Liver (tissue), 8 donors: ENCODE measurements at regions not wholly inside any gene's neighbourhood (a gene's known extent, or its start where the extent isn't known, plus 50 kb on each side); places are given as distances from the start of the nearest gene placed in this dataset.

Experiments
- DNase-seq: peaks from one replicate; pipeline ENCODE4 v3.0.0-alpha.2; 2017; ENCODE audit warnings: low spot score
- H3K27ac ChIP-seq, 2 donors: one replicate each; pipeline ENCODE4 v1.7.0; 2013; ENCODE audit warnings: inconsistent platforms in 2 of 2, low read length in 2 of 2, control low read depth in 1 of 2, low read depth in 1 of 2, mild to moderate bottlenecking in 1 of 2
- H3K27me3 ChIP-seq, 4 donors: one replicate each; pipeline versions ENCODE4 v1.6.1 to v1.7.0; 2013; ENCODE audit warnings: low read length in 3 of 4, inconsistent platforms in 1 of 4, mild to moderate bottlenecking in 1 of 4, moderate library complexity in 1 of 4; ENCODE audit not compliant: control insufficient read depth in 4 of 4, insufficient read depth in 4 of 4
- H3K36me3 ChIP-seq, 4 donors: one replicate each; pipeline versions ENCODE4 v1.6.1 to v1.7.0; 2013; ENCODE audit warnings: low read length in 3 of 4, mild to moderate bottlenecking in 3 of 4, low read depth in 1 of 4, moderate library complexity in 1 of 4; ENCODE audit not compliant: control insufficient read depth in 4 of 4, insufficient read depth in 3 of 4
- H3K4me1 ChIP-seq, 4 donors: one replicate each; pipeline versions ENCODE4 v1.6.1 to v1.7.0; 2013; ENCODE audit warnings: low read length in 3 of 4, mild to moderate bottlenecking in 3 of 4, moderate library complexity in 1 of 4; ENCODE audit not compliant: control insufficient read depth in 4 of 4, insufficient read depth in 4 of 4
- H3K4me3 ChIP-seq, 3 donors: one replicate each; pipeline versions ENCODE4 v1.6.1 to v1.7.0; 2013; ENCODE audit warnings: low read length in 3 of 3, control low read depth in 1 of 3, low read depth in 1 of 3, mild to moderate bottlenecking in 1 of 3
- H3K9ac ChIP-seq, 2 donors: one replicate each; pipeline ENCODE4 v1.7.0; 2013; ENCODE audit warnings: low read length in 2 of 2, mild to moderate bottlenecking in 2 of 2, moderate library complexity in 2 of 2, control low read depth in 1 of 2, low read depth in 1 of 2
- H3K9me3 ChIP-seq, 4 donors: one replicate each; pipeline versions ENCODE4 v1.6.1 to v1.7.0; 2013; ENCODE audit warnings: low read length in 3 of 4; ENCODE audit not compliant: control insufficient read depth in 4 of 4
- ATF3 ChIP-seq: IDR thresholded peaks from 2 replicates; pipeline ENCODE4 v1.6.1; 2016; ENCODE audit warnings: antibody characterized with exemption
- CTCF ChIP-seq: fragments of 150-350 bp; IDR thresholded peaks from 2 replicates; pipeline ENCODE4 v1.5.1; 2017; ENCODE audit warnings: improper control_type of control experiment, low read depth, low read length; ENCODE audit not compliant: missing input control
- EGR1 ChIP-seq, 2 donors: IDR thresholded peaks; 2 replicates each; pipeline ENCODE4 v1.6.1; 2016 to 2018; ENCODE audit warnings: antibody characterized with exemption in 2 of 2, low read depth in 2 of 2
- FOXA1 ChIP-seq: IDR thresholded peaks from 2 replicates; pipeline ENCODE4 v1.6.1; 2016; ENCODE audit warnings: antibody characterized with exemption
- FOXA2 ChIP-seq: IDR thresholded peaks from 2 replicates; pipeline ENCODE4 v1.6.1; 2016; ENCODE audit warnings: antibody characterized with exemption
- GABPA ChIP-seq, 2 donors: IDR thresholded peaks in 1 of 2; conservative IDR thresholded peaks in 1 of 2; 2 replicates each; pipeline ENCODE4 v1.6.1; 2016; ENCODE audit warnings: antibody characterized with exemption in 2 of 2, mild to moderate bottlenecking in 1 of 2, moderate library complexity in 1 of 2
- HNF4A ChIP-seq, 2 donors: conservative IDR thresholded peaks; 2 replicates each; pipeline ENCODE4 v1.6.1; 2016; ENCODE audit warnings: antibody characterized with exemption in 2 of 2, mild to moderate bottlenecking in 2 of 2
- HNF4G ChIP-seq: IDR thresholded peaks from 2 replicates; pipeline ENCODE4 v1.6.1; 2016; ENCODE audit warnings: antibody characterized with exemption
- JUND ChIP-seq, 2 donors: IDR thresholded peaks; 2 replicates each; pipeline ENCODE4 v1.6.1; 2016; ENCODE audit warnings: antibody characterized with exemption in 2 of 2
- MAX ChIP-seq: IDR thresholded peaks from 2 replicates; pipeline ENCODE4 v1.6.1; 2016; ENCODE audit warnings: antibody characterized with exemption
- NR2F2 ChIP-seq: IDR thresholded peaks from 2 replicates; pipeline ENCODE4 v1.6.1; 2016; ENCODE audit warnings: antibody characterized with exemption
- RAD21 ChIP-seq, 2 donors: IDR thresholded peaks; 2 replicates each; pipeline ENCODE4 v1.6.1; 2016; ENCODE audit warnings: antibody characterized with exemption in 2 of 2, mild to moderate bottlenecking in 2 of 2
- REST ChIP-seq: IDR thresholded peaks from 2 replicates; pipeline ENCODE4 v1.6.1; 2016; ENCODE audit warnings: antibody characterized with exemption, mild to moderate bottlenecking
- SP1 ChIP-seq: IDR thresholded peaks from 2 replicates; pipeline ENCODE4 v1.6.1; 2018; ENCODE audit warnings: antibody characterized with exemption, mild to moderate bottlenecking
- TAF1 ChIP-seq: conservative IDR thresholded peaks from 2 replicates; pipeline ENCODE4 v1.6.1; 2016; ENCODE audit warnings: antibody characterized with exemption, mild to moderate bottlenecking
- YY1 ChIP-seq: IDR thresholded peaks from 2 replicates; pipeline ENCODE4 v1.6.1; 2016; ENCODE audit warnings: antibody characterized with exemption, mild to moderate bottlenecking
- ZBTB33 ChIP-seq: IDR thresholded peaks from 2 replicates; pipeline ENCODE4 v1.6.1; 2016; ENCODE audit warnings: antibody characterized with exemption
- WGBS: extraction: QIAGEN DNeasy Blood & Tissue Kit; methylation state at CpG from one replicate; pipeline ENCODE4 v1.1.7; 2013; 5-methylcytosine and 5-hydroxymethylcytosine counted together
- donor health status: healthy.
- donor health status: healthy.
- donor health status: healthy.
- donor health status: healthy.
- donor health status: healthy.

GRCh38 chr7:144936314-144936713 is 100.5 kb upstream of the TPK1 start:
- H3K4me3 ChIP-seq: no peak overlapping the region
- no peak for DNase-seq
- H3K36me3 ChIP-seq: no peaks in the 10 kb centered on the region
- no peaks in the 10 kb centered on the region for H3K4me1 ChIP-seq
- WGBS: 62% methylated on average over 1 of the region's 1 CpG
- no peak overlapping the region for H3K9ac ChIP-seq
- TF ChIP-seq RAD21 (IDR thresholded peaks at IDR 0.05) (no peak), YY1 (no peak), SP1 (no peak), JUND (IDR thresholded peaks at IDR 0.05) (no peak), REST (no peak), ATF3 (no peak), TAF1 (no peak), CTCF (no peak), FOXA1 (no peak), HNF4A (conservative IDR thresholded peaks at IDR 0.05) (no peak), NR2F2 (no peak), MAX (no peak)
- no peak overlapping the region for H3K27ac ChIP-seq
- peaks cover 0 to 3% (median 0%) of the 10 kb centered on the region in 4 donors for H3K9me3 ChIP-seq
- no peaks in the 10 kb centered on the region for H3K27me3 ChIP-seq

GRCh38 chr7:144910411-144910810 is 74.6 kb upstream of the TPK1 start:
- TF ChIP-seq YY1 (no peak), RAD21 (IDR thresholded peaks at IDR 0.05) (no peak), ZBTB33 (no peak), ATF3 (no peak), NR2F2 (no peak), MAX (no peak), HNF4G (no peak), FOXA2 (no peak), TAF1 (no peak), GABPA (IDR thresholded peaks at IDR 0.05 in 1 of 2, conservative IDR thresholded peaks at IDR 0.05 in 1 of 2) (no peak), JUND (IDR thresholded peaks at IDR 0.05) (no peak), REST (no peak), HNF4A (conservative IDR thresholded peaks at IDR 0.05) (no peak), SP1 (no peak), FOXA1 (no peak), CTCF (no peak), EGR1 (IDR thresholded peaks at IDR 0.05; ENCODE audit: low read depth in 2 of 2) (no peak)
- H3K27ac ChIP-seq: no peak overlapping the region
- no peak overlapping the region for H3K9ac ChIP-seq
- DNase-seq: no peak
- H3K9me3 ChIP-seq: no peaks in the 10 kb centered on the region
- WGBS: 62% methylated on average over 6 of the region's 6 CpGs
- H3K36me3 ChIP-seq: no peaks in the 10 kb centered on the region
- H3K4me1 ChIP-seq: no peaks in the 10 kb centered on the region
- H3K27me3 ChIP-seq: no peaks in the 10 kb centered on the region
- no peak overlapping the region for H3K4me3 ChIP-seq
